ENCODE measurements at regions not wholly inside any gene's neighbourhood (a gene's known extent, or its start where the extent isn't known, plus 50 kb on each side); places are given as distances from the start of the nearest gene placed in this dataset.

GRCh38 chr1:223482132-223482531 is 88.9 kb downstream of the CCDC185 start:
- no peak overlapping the region for H2BK5ac ChIP-seq (ENCODE audit: low read depth, low read length, poor library complexity, severe bottlenecking)
- no peak overlapping the region for H3K23ac ChIP-seq (ENCODE audit: low read depth, low read length)
- H2AK5ac ChIP-seq (ENCODE audit: low read depth, low read length), result no peak overlapping the region
- H3K9me3 ChIP-seq (ENCODE audit: control insufficient read depth, insufficient read depth, low read length), result no peaks in the 10 kb centered on the region
- no peaks in the 10 kb centered on the region for H4K20me1 ChIP-seq (ENCODE audit: insufficient read depth, low read length)
- no peak overlapping the region for H2BK120ac ChIP-seq (ENCODE audit: low read depth, low read length)
- H3K9ac ChIP-seq (ENCODE audit: low read depth, low read length), result no peak overlapping the region
- no peak overlapping the region for H2BK20ac ChIP-seq (ENCODE audit: low read depth, low read length)
- no peak overlapping the region for H4K5ac ChIP-seq (ENCODE audit: low read depth, low read length)
- no peaks in the 10 kb centered on the region for H3K9me1 ChIP-seq (ENCODE audit: insufficient read depth, low read length)
- intact Hi-C loops (cut with micrococcal nuclease), result no loop called here
- no peak overlapping the region for H2AFZ ChIP-seq (replicated peaks; ENCODE audit: low read length, poor library complexity)
- H4K8ac ChIP-seq (ENCODE audit: low read depth in 2 of 2, low read length in 2 of 2), result no peak overlapping the region
- no peak overlapping the region for H3K4me2 ChIP-seq (ENCODE audit: low read depth, low read length)
- no peak overlapping the region for H3K18ac ChIP-seq (ENCODE audit: low read depth, low read length)
- no peak for TF ChIP-seq USF2 (IDR thresholded peaks at IDR 0.05; ENCODE audit: low read depth, low read length)
- TF ChIP-seq POLR2A (IDR thresholded peaks at IDR 0.05; ENCODE audit: low read depth, low read length), result no peak
- TF ChIP-seq RCOR1 (IDR thresholded peaks at IDR 0.05; ENCODE audit: insufficient replicate concordance, low read length), result no peak
- no peak for TF ChIP-seq RAD21 (IDR thresholded peaks at IDR 0.05; ENCODE audit: low read length)
- TF ChIP-seq RFX5 (IDR thresholded peaks at IDR 0.05; ENCODE audit: low read depth, low read length), result no peak
- TF ChIP-seq ELK1 (IDR thresholded peaks at IDR 0.05; ENCODE audit: borderline replicate concordance, low read depth, low read length), result no peak
- TF ChIP-seq CEBPB (IDR thresholded peaks at IDR 0.05; ENCODE audit: low read depth, low read length), result no peak
- no peak for TF ChIP-seq SMC3 (IDR thresholded peaks at IDR 0.05; ENCODE audit: low read depth, low read length)
- TF ChIP-seq MAFK (IDR thresholded peaks at IDR 0.05; ENCODE audit: low read depth, low read length), result no peak
- no peak for TF ChIP-seq NFE2L2 (IDR thresholded peaks at IDR 0.05; ENCODE audit: low read depth, low read length)
- no peak for TF ChIP-seq MXI1 (IDR thresholded peaks at IDR 0.05; ENCODE audit: borderline replicate concordance, low read depth, low read length)
- no peak for TF ChIP-seq FOS (IDR thresholded peaks at IDR 0.05; ENCODE audit: low read depth, low read length)
- TF ChIP-seq MAZ (IDR thresholded peaks at IDR 0.05; ENCODE audit: borderline replicate concordance, low read depth, low read length), result no peak
- TF ChIP-seq BHLHE40 (IDR thresholded peaks at IDR 0.05; ENCODE audit: low read depth, low read length), result no peak
- no peak for TF ChIP-seq CTCF (conservative IDR thresholded peaks at IDR 0.05; ENCODE audit: low read depth, low read length)
- no peak for TF ChIP-seq CHD1 (IDR thresholded peaks at IDR 0.05; ENCODE audit: low read depth, low read length)
- H3K4me1 ChIP-seq (ENCODE audit: control insufficient read depth, insufficient read depth, low read length), result no peaks in the 10 kb centered on the region
- H3K27me3 ChIP-seq (ENCODE audit: control insufficient read depth, insufficient read depth, low read length), result peaks cover 30% of the 10 kb centered on the region
- H3K27ac ChIP-seq (ENCODE audit: insufficient read depth, low read length), result no peak overlapping the region
- H3K56ac ChIP-seq (ENCODE audit: extremely low read depth, insufficient read depth, low read length), result no peak overlapping the region
- no peak overlapping the region for H3K4me3 ChIP-seq (ENCODE audit: insufficient read depth, low read depth, low read length)
- dilution Hi-C loops (cut with HindIII; ENCODE audit: low sequenced_read_pairs, unreplicated experiment), result no loop called here
- CTCF ChIA-PET, result no interaction called here
- DNase-seq (no peak), ATAC-seq (ENCODE audit: low read depth) (no peak)
- in situ Hi-C loops (cut with MboI; ENCODE audit: low sequenced_read_pairs), result no loop called here
- BruUV-seq (replicated peaks), result no TSS peak
- H2BK15ac ChIP-seq (ENCODE audit: low read depth, low read length), result no peak overlapping the region
- no peak overlapping the region for H4K91ac ChIP-seq (ENCODE audit: insufficient read depth, low read depth, low read length)
- no peak overlapping the region for H3K14ac ChIP-seq (replicated peaks; ENCODE audit: low read depth, low read length)
- no peaks in the 10 kb centered on the region for H3K36me3 ChIP-seq (ENCODE audit: control insufficient read depth, insufficient read depth, low read length)
- H3K4ac ChIP-seq (ENCODE audit: low read depth, low read length), result no peak overlapping the region
- no peaks in the 10 kb centered on the region for H3K79me1 ChIP-seq (ENCODE audit: low read depth in 1 of 2, low read length in 2 of 2)
- POLR2A ChIA-PET (ENCODE audit: unreplicated experiment), result no interaction called here
- H2AK9ac ChIP-seq (replicated peaks; ENCODE audit: low read depth, low read length, poor library complexity), result no peak overlapping the region

All from IMR-90 (cell line).